Head of caudate nucleus (tissue), 42 donors: ENCODE measurements at regions not wholly inside any gene's neighbourhood (a gene's known extent, or its start where the extent isn't known, plus 50 kb on each side); places are given as distances from the start of the nearest gene placed in this dataset.

Experiments used
- DNase-seq, 42 donors: peaks; one replicate each; pipeline versions ENCODE4 v3.0.0 to v3.0.0-alpha.2; 2020 to 2021; ENCODE audit warnings: mixed read lengths in 7 of 42
- intact Hi-C: fragments of 100-400 bp; cut with DNase I; formaldehyde crosslinking; loops from one replicate; pipeline ENCODE4 v1.15.0; 2022

DNA sequence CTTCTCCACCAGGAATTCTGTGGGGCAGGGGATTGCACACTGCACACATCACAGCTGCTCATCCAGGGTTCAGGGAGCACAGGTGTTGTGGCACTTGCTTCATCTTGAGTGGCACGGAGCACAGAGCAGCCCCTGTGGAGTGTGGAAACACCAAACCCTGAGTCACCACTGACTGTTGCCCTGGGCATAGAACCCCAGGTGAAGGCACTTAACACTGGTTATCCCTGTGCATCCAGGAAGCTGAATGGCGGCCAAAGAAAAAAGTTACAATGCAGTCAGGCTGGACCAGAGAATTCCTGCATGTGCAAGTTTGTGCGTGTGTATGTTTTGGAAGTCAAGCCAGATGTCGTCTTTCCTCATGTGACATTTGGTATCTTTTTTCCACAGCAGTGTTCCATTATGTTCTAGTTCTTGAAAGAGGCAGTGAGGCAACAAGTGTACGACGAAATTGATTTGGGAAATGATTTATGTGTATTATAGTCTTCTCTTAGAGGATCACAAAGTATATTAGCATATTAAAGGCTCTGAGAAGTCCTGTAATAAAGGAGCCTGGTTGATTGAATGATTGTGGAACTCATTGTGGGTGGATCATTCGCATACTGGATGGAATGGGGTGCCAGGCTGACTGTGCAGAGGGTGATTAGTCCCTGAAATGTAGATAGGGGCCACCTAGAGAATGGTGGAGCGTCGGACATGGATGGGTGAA, 292.3 kb downstream of the TLE3 start:
- DNase-seq, result no peak
- intact Hi-C loops, result no loop called here

- intact Hi-C loops, result no loop called here
- DNase-seq, result no peak
These were observed 291.3 kb downstream of the TLE3 start for GRCh38 chr15:69806287-69806915.

- peak in 9 of 42 donors; percentile 13 to 60 (median 24) for DNase-seq
- intact Hi-C loops, result no loop called here
These were observed 290.0 kb downstream of the TLE3 start for GRCh38 chr15:69807721-69808120.

GRCh38 chr15:69808756-69809155, 289.0 kb downstream of the TLE3 start:
- intact Hi-C loops, result no loop called here

DNA sequence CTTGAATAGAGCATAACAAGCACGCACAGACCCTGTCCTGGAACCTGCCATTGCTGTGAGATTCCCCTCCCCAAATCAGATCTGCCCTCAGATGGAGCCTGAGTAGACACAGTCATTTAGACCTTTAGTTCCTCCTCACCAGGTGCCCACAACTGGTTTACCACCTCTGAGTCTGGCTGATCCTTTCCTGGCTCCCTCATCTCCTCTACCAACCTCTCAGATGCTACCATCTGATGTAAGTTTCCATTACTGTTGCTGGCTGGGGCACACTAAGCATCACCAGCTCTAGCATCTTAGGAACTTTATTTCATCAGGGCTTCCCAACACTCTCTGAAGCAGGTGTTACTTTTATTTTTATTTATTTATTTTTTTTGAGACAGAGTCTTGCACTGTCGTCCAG, 288.3 kb downstream of the TLE3 start:
- intact Hi-C loops, result no loop called here
- DNase-seq, result no peak

More at GRCh38 chr15:69808756-69809155, 289.0 kb downstream of the TLE3 start:
- DNase-seq, result no peak

- no peak for DNase-seq
- intact Hi-C loops, result no loop called here
These were observed 287.0 kb downstream of the TLE3 start for GRCh38 chr15:69810431-69811354.

DNA sequence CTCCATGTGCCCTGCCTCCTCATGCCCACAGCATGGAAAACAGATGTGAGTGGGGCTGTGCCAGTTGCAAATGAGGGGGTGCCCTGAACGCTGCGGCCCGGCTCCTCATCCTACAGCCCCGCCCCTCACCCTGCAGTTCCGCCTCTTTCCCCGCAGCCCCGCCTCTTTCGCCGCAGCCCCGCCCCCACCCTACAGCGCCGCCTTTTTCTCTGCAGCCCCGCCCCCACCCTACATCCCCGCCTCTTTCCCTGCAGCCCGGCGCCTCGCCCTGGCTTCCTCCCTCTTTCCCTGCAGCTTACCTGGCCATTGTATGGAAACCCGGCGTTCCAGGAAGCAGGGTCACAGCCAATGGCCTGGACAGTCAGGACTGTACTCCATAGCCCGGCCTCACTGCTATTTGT, 284.9 kb downstream of the TLE3 start:
- DNase-seq, result no peak
- intact Hi-C loops, result no loop called here

GRCh38 chr15:69813881-69814280, 283.8 kb downstream of the TLE3 start:
- intact Hi-C loops, result no loop called here
- no peak for DNase-seq

DNA sequence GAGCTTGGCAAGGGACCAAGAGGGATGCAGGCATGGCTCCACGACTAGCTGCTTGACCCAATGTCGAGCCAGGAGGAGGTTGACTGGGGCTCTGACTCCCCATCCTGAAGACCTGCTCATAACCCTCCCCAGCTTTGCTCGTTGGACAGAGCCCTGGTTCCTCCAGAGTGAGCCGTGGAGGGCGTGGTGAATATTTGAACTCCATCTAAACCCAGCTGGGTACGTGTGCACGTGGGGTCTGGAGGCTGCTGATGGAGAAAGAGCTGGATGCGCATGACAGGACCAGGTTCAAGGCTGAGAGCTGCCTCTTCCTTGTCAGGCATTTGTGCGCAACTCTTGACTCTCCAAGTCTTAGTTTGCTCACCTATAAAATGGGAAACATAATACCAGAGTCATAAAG, 282.8 kb downstream of the TLE3 start:
- intact Hi-C loops, result no loop called here
- DNase-seq, result no peak

- DNase-seq, result no peak
- intact Hi-C loops, result no loop called here
These were observed 281.9 kb downstream of the TLE3 start for GRCh38 chr15:69815793-69816192.

DNA sequence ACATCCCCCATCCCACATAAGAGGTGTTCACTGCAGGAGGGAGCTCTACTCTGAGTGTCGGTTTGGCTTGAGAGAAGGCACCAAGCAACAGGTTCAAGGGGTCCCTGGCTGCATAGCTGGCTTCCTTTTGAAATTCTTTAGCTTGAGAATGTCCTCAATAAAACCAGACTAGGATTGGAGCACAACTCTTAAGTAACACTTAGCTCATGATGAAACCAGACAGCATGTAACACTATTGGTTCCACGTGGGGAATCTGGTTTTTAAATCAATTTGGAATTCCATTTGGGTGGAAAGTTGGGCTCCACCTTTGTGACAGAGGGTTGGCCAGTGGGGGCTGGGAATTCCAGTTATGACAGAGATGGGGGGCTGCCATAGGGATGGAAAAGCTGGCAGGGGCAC, 281.2 kb downstream of the TLE3 start:
- DNase-seq, result no peak
- intact Hi-C loops, result no loop called here

DNA sequence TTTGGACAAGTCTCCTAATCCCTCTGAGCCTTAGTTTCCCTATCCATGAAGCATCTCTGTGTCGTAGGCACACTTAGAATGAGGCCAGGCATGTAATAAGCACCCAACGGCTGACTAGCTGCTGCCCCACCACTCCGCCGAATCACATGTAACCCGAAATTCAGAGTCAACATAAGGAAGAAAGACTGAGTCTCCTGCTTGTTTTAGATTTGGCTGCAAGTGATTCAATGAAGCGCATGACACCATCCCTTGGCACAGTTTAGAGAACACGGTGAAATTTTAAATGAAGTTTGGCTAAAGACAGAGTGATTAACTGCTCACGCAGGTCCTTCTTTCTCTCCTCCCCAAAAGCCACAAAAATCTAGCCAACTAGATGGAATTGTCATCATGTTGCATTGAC, 279.2 kb downstream of the TLE3 start:
- intact Hi-C loops, result no loop called here
- DNase-seq, result no peak

DNA sequence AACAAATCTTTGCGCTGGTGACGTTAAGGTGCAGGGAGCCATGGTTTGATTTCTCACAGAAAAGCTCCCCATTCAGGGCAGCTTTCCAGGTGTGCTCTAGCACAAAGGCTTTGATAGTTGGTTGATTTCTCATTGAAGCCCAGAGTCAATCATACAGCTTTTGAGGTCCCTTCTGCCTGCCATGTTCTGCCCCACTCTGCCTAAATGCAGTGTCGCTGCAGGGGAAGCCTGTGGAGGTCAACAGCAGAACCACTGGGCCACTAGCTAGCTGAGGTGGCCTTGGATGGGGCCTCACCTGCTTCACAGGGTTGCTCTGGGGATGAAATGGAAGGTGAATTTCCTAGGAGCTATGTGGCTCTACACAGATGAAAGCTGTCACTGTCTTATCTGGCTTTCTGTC, 278.3 kb downstream of the TLE3 start:
- intact Hi-C loops, result no loop called here
- DNase-seq, result no peak

GRCh38 chr15:69820819-69821218, 276.9 kb downstream of the TLE3 start:
- intact Hi-C loops, result no loop called here
- DNase-seq, result no peak

DNA sequence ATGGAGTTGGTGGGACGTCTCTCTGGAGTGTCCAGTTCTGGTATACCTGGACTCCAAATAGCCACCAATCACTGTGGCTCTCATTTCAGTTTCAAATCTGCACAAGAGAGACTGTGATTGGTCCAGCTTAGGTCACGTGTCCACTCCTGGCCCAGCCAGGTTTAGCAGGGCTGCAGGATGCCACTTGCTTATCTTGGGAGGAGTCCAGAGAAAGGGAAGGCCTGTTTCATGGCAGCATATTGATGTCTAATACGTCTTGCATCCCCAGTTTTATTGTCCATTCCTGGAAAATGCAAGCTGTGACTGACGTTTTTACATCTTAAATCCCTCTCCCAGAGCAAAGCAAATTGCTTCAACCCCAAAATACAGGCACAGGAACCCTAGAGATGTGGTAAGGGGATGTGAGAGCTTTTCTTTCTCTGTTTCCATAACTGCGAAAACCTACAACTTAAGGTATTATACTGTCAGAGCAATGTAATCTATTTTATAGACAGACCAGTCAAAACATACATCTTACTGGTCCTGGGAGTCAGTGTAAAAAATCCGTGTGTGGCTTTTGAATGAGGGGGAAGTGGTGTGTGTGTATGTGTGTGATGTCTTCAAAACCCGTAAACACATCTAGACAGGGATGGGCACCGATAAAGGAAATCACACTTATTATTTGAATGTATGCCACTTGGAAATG, 274.4 kb downstream of the TLE3 start:
- DNase-seq, result no peak
- intact Hi-C loops, result no loop called here

GRCh38 chr15:69824075-69824876, 273.4 kb downstream of the TLE3 start:
- intact Hi-C loops, result no loop called here
- DNase-seq, result no peak

DNA sequence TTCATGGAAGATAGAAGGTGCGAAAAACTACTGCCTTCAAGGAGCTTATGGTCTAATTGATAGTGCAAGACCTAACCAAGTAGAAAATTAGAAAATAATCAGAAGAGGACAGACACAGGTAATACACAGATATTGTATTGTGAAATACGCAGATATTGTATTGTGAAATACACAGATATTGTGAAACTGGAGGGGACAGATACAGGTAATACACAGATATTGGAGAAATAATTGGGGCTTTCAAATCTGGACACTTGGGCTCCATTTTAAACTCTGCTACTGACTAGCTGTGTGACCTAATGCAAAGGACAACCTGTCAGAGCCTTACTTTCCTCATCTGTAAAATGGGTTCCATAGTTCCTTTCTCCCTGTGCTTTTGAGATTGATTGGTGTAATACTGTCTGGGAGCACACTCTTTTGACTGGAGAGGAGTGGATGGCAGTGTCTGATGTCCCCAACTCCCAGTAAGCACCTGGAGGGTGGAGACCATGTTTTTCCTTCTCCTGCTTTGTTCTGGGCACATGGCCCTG, 272.8 kb downstream of the TLE3 start:
- DNase-seq, result no peak
- intact Hi-C loops, result no loop called here
